Activated CD8-positive, alpha-beta T cell treated with anti-CD3 and anti-CD28 coated beads for 36 hours (primary cell): ENCODE measurements at regions not wholly inside any gene's neighbourhood (a gene's known extent, or its start where the extent isn't known, plus 50 kb on each side); places are given as distances from the start of the nearest gene placed in this dataset.

Experiments
- ATAC-seq: fragments of 200-7000 bp; cut with Tn5 transposase; one replicate; pipeline ENCODE4 v1.10.0; 2021; ENCODE audit warnings: mild to moderate bottlenecking, moderate library complexity
- CTCF ChIA-PET: fragments of 350-600 bp; sonication (Branson Sonifier 250); formaldehyde crosslinking; loops from one replicate; lab custom pipeline; 2021; ENCODE audit warnings: antibody characterized with exemption; lab: Charles Lee
- POLR2A ChIA-PET: fragments of 350-600 bp; sonication (Branson Sonifier 250); formaldehyde crosslinking; loops from one replicate; lab custom pipeline; 2021; ENCODE audit warnings: antibody characterized with exemption; lab: Charles Lee
- DNase-seq: peaks from one replicate; pipeline ENCODE4 v3.0.0-alpha.2; 2020
- H3K27ac Mint-ChIP-seq: one replicate; pipeline ENCODE4 v1.8.0; 2021; ENCODE audit warnings: mild to moderate bottlenecking, mixed read lengths
- H3K27me3 Mint-ChIP-seq: one replicate; pipeline ENCODE4 v1.8.0; 2021; ENCODE audit warnings: mixed read lengths
- H3K36me3 Mint-ChIP-seq: one replicate; pipeline ENCODE4 v1.8.0; 2021; ENCODE audit warnings: low read depth, mixed read lengths
- H3K4me1 Mint-ChIP-seq: one replicate; pipeline ENCODE4 v1.8.0; 2021; ENCODE audit warnings: low read depth, mixed read lengths
- H3K4me3 Mint-ChIP-seq: one replicate; pipeline ENCODE4 v1.8.0; 2021; ENCODE audit warnings: mild to moderate bottlenecking, moderate library complexity, mixed read lengths
- H3K9me3 Mint-ChIP-seq: one replicate; pipeline ENCODE4 v1.8.0; 2021; ENCODE audit warnings: mixed read lengths
- intact Hi-C: fragments of 100-400 bp; cut with micrococcal nuclease; formaldehyde crosslinking; loops from one replicate; pipeline ENCODE4 v1.10.0; 2022
- TF ChIP-seq, protein P1 (sequence below): fragments of 200-600 bp; IDR thresholded peaks from one replicate; pipeline ENCODE4 v1.8.0; 2022; ENCODE audit warnings: antibody characterized with exemption, mild to moderate bottlenecking

DNA sequence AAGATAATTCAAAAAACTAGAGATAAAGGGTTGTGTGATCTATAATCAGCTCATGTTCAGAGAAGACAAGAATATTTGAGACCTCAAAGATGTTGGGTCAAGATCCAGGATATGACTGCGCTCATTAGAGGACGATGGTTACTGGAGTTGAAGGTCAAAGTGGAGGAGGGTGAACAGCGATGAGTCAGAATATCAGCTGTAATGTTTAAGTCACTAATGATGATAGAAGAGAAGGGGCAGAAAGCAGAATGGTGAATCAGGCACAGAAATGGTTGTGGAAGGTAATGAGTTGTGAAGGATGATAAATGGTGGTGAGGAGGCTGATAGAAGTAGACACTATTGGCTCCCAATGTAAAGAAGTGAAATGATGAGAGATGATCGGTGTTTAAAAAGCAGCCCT is 540.3 kb downstream of the INHBA start:
- no peak for DNase-seq
- POLR2A ChIA-PET, result interaction anchor here (0.6 kb wide), 1 partner anchor 392 kb away, joined by 3 read pairs; no protein-coding TSS in a partner anchor
- intact Hi-C loops, result no loop called here
- CTCF ChIA-PET, result no interaction called here
- ATAC-seq, result no peak
- no peak overlapping the region for H3K4me3 Mint-ChIP-seq
- H3K9me3 Mint-ChIP-seq, result no peaks in the 10 kb centered on the region
- H3K4me1 Mint-ChIP-seq, result no peaks in the 10 kb centered on the region
- H3K27ac Mint-ChIP-seq, result no peak overlapping the region
- no peaks in the 10 kb centered on the region for H3K27me3 Mint-ChIP-seq
- H3K36me3 Mint-ChIP-seq, result no peaks in the 10 kb centered on the region
- TF ChIP-seq, protein P1, sequence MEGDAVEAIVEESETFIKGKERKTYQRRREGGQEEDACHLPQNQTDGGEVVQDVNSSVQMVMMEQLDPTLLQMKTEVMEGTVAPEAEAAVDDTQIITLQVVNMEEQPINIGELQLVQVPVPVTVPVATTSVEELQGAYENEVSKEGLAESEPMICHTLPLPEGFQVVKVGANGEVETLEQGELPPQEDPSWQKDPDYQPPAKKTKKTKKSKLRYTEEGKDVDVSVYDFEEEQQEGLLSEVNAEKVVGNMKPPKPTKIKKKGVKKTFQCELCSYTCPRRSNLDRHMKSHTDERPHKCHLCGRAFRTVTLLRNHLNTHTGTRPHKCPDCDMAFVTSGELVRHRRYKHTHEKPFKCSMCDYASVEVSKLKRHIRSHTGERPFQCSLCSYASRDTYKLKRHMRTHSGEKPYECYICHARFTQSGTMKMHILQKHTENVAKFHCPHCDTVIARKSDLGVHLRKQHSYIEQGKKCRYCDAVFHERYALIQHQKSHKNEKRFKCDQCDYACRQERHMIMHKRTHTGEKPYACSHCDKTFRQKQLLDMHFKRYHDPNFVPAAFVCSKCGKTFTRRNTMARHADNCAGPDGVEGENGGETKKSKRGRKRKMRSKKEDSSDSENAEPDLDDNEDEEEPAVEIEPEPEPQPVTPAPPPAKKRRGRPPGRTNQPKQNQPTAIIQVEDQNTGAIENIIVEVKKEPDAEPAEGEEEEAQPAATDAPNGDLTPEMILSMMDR, result no peak

DNA sequence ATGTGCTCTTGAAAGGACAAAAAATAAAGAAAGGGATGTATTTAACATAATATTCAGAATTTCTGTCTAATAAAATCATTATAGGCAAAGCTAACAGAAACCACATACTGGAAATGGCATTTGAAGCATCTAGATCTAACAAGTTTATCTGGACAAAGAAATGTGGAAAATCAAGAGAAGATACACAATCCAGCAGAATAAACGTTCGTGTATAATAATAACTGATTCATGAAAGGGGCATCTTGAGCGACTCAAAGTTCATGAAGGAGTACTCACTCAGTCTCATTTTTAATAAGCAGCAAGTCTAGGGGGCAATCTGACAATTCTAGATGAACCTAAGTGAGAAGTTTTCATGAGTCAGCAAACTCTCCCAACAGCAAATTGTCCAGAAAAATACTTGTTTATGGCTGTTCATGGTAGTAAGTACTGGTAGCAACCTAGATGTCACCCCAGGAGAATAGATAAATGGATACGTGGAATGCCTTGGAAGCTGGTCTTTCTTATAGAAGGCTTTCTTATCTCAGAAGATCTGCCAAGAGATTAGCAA is 541.8 kb downstream of the INHBA start:
- POLR2A ChIA-PET, result no interaction called here

DNA sequence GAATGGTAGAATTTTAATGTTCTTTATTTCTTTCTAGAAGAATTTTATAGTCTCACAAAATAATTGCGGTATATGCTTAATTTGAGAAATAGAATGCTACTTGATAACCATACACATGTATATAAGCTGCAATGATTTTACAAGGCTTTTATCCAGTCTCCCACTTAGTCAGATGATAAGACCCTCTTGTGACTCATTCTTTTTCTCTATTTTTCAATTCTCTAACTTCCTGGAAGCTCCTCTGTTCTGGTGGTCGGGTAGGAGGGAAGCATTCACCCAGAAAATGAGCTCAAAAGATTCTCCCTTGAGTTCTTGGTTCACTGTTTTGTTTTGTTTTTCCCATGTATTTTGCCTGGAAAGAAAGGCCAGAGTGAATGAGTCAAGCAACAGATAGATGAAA is 546.6 kb downstream of the INHBA start:
- H3K36me3 Mint-ChIP-seq, result no peaks in the 10 kb centered on the region
- intact Hi-C loops, result no loop called here
- DNase-seq, result no peak
- CTCF ChIA-PET, result no interaction called here
- H3K27ac Mint-ChIP-seq, result no peak overlapping the region
- no peak overlapping the region for H3K4me3 Mint-ChIP-seq
- H3K27me3 Mint-ChIP-seq, result no peaks in the 10 kb centered on the region
- TF ChIP-seq, protein P1, result no peak
- H3K4me1 Mint-ChIP-seq, result no peaks in the 10 kb centered on the region
- POLR2A ChIA-PET, result no interaction called here
- no peak for ATAC-seq
- no peaks in the 10 kb centered on the region for H3K9me3 Mint-ChIP-seq

More for the DNA sequence above, 541.8 kb downstream of the INHBA start:
- ATAC-seq (no peak), DNase-seq (no peak)
- CTCF ChIA-PET, result no interaction called here
- TF ChIP-seq, protein P1, result no peak
- Mint-ChIP-seq H3K36me3 (no peaks in the 10 kb centered on the region), H3K9me3 (no peaks in the 10 kb centered on the region), H3K4me3 (no peak overlapping the region), H3K27ac (no peak overlapping the region), H3K4me1 (no peaks in the 10 kb centered on the region), H3K27me3 (no peaks in the 10 kb centered on the region)
- intact Hi-C loops, result no loop called here

DNA sequence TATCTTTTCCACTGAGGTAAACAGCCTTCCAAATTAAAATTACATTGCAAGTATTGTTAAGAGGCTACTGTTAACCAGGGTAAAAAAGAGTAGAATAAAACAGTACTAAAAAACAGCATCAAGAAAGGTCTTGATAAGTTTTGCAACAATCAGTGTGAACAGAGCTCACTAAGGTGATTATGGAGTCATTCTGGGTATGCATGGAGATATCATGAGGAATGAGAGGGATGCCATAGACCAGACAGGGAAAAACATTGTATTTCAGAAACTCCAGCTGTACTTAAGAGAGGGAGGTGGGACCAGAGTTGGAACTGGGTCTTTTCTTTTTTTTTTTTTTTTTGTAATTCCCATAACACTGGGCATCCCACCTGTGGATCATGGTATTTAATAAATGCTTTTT is 549.6 kb downstream of the INHBA start:
- H3K9me3 Mint-ChIP-seq, result no peaks in the 10 kb centered on the region
- no peaks in the 10 kb centered on the region for H3K4me1 Mint-ChIP-seq
- CTCF ChIA-PET, result no interaction called here
- DNase-seq, result no peak
- no peaks in the 10 kb centered on the region for H3K27me3 Mint-ChIP-seq
- H3K4me3 Mint-ChIP-seq, result no peak overlapping the region
- no peak for ATAC-seq
- TF ChIP-seq, protein P1, result no peak
- H3K36me3 Mint-ChIP-seq, result no peaks in the 10 kb centered on the region
- intact Hi-C loops, result no loop called here
- POLR2A ChIA-PET, result no interaction called here
- H3K27ac Mint-ChIP-seq, result no peak overlapping the region

DNA sequence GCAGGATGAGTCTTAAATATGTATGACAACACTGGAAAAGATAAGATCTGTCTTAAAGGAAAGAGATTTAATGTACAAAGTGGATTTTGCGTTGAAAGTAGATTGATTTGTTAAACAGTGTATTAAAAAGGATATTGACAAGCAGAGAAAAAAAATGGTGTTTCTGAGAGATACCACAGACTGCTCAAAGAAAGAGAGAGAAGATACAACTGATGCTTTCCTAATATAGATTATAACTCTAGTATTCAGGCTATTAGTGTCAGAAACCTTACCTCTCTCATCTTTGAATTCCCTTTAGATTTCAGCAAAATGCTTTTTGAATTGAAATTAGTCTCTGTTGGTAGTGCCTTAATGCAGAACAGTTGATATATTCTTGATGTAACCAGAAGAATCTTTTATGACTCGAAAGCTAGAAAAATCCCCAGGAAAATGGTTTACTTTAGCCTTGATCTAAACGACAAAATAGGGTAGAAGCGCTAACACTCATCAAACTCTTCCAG is 550.7 kb downstream of the INHBA start:
- Mint-ChIP-seq H3K27me3 (no peaks in the 10 kb centered on the region), H3K36me3 (no peaks in the 10 kb centered on the region), H3K4me3 (no peak overlapping the region), H3K9me3 (no peaks in the 10 kb centered on the region), H3K4me1 (no peaks in the 10 kb centered on the region), H3K27ac (no peak overlapping the region)
- ATAC-seq (no peak), DNase-seq (no peak)
- intact Hi-C loops, result no loop called here
- TF ChIP-seq, protein P1, result no peak
- ChIA-PET CTCF (interaction anchor here (0.6 kb wide), 1 partner anchor 606 kb away, joined by 3 read pairs; no protein-coding TSS in a partner anchor), POLR2A (no interaction called here)
